GM21390 (cell line): ENCODE measurements at regions not wholly inside any gene's neighbourhood (a gene's known extent, or its start where the extent isn't known, plus 50 kb on each side); places are given as distances from the start of the nearest gene placed in this dataset.

Experiments
- ATAC-seq: cut with Tn5 transposase; IDR thresholded peaks from one replicate; pipeline ENCODE4 v1.9.1; 2021; ENCODE audit not compliant: unreplicated experiment

DNA sequence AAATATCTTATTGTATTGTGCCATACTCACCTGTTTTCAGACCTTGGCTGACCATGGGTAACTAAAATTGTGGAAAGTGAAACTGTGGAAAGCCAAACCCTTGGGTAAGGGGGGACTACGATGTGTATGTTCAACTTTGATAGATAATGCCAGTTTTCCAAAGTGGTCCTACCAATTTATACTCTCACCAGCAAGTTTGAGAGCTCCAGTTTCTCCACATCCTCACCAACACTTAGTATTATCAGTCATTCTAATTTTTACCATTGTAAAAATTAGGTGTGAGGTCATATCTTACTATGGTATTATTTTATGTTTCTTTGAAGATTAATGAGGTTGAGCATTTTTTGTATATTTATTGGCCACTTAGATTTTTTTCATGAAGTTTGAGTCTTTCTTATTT, 346.9 kb upstream of the PODXL start:
- ATAC-seq = no peak

DNA sequence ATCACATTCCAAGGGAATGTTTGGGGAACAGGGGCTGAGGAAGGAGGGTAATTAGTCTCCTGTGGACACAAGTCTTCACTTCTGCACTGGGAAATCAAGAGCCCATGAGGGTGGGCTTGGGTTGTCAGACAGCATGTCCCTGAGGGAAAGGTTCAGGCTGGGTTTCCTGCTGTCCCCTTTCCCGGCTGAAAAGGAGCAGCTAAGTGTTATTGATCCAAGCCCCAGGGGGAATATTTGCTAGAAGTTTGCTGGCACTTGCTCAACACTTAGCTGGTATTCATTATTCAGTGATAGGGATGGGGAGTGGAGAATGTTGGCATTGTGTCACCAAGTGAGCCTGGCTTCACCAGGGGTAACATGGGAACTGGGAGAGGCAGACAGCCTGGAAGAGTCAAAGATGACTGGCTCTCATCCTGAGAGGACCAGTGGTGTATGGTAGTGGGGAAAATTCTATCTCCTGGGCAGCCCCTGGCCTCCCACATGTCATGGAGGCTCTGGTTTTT, 344.4 kb upstream of the PODXL start:
- no peak for ATAC-seq

DNA sequence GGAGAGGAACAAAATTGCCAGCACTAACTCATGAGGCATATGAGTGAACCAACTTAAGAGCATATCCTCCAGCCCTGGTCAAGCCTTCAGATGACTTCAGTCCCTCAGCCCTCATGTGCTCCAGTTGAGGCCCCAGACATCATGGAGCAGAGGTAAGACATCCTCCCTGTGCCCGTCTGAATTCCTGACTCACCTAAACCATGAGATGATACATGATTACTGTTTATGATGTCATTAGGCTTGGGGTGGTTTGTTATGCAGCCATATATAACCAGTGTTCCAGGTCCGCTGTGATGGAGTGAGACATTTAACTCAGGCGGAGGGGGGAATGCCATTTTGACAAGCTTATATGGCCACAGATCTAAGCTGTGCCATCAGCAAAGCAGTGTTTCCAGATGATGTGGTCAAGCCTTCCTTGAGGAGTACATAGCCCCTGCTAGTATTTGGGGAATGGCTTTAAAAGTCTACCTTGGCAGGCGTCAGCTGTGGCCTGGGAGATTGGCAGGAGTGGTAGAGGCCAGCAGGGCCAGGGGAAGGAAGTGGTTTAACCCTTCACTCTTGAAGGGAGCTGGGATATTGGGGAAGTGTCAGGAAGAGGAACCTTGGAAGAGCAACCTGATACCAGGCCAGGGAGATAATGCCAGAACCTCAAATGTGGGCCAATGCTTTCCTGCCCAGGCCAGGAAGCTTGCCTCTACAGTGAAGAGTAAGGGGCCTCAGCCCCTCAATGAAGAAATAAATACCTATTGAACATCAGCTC, 343.0 kb upstream of the PODXL start:
- no peak for ATAC-seq

DNA sequence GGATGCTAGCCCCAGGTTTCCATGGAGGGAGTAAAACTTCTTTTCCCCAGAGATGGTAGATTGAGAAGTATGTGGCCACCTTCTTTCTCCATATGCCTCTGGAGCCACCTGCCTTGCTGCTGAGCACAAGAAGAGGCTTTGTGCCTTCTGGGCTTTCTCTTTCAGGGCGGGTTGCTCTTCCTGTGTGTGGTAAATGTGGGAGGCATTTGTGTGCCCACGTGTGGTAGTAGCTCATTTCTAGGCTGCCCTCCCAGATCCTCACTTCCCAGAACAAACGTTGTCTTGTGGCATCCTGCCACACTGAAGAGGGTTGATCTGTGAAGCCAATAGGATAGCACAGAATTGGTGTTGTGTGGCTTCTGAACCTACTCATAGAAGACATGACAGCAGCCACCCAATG, 342.0 kb upstream of the PODXL start:
- ATAC-seq = no peak

DNA sequence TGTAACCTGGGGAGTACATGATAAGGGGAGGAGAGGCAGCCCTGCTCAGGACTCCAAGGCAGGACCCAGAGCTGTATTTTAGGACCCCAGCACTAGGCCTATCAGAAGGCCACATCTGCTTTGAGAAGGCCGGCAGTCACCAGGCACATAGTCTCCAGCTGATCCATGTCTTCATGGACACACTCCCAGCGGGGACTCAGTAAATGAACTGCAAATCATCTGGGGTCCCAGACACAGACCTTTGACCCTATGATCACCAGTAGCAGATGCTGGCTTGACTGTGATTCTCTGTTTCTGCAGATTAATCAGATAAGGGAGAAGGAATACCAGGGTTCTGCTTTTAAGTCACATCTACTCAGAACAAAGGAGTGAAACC, 341.4 kb upstream of the PODXL start:
- no peak for ATAC-seq

DNA sequence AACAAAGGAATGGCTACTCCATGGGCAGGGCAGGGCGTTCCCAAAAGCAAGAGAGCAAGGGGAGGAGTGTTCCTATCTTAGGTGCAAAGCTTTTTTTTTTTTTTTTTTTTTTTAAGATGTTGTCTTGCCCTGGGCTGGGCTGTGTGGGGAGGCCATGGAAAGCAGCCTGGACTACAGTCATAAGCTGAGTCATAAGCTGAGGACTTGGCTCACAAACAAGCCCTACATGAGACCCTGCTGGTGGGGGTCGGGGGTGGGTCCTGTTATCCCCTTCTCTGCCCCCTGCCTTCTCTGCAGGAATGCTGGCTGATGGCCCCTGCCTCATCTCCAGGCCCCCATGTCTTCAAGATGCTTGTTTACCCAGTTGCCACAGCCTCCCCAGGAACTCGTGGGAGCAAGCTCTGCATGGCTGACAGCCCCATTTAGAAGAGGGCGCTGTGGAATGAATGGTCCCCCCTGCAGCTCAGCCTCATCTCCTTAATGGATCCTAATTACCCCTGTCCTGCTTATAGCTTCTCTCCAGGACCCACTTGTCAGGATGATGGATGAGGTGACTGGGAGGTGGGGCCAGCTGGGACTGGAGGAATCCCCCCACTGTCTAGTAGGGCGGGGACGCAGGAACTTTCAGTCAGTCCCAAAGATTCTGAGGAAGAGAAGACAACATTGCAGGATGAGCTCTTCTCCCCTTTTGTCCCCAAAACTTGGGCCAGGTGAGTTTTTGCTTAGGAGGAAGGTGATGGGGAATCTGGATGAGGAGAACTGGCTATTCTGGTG, 340.8 kb upstream of the PODXL start:
- no peak for ATAC-seq

DNA sequence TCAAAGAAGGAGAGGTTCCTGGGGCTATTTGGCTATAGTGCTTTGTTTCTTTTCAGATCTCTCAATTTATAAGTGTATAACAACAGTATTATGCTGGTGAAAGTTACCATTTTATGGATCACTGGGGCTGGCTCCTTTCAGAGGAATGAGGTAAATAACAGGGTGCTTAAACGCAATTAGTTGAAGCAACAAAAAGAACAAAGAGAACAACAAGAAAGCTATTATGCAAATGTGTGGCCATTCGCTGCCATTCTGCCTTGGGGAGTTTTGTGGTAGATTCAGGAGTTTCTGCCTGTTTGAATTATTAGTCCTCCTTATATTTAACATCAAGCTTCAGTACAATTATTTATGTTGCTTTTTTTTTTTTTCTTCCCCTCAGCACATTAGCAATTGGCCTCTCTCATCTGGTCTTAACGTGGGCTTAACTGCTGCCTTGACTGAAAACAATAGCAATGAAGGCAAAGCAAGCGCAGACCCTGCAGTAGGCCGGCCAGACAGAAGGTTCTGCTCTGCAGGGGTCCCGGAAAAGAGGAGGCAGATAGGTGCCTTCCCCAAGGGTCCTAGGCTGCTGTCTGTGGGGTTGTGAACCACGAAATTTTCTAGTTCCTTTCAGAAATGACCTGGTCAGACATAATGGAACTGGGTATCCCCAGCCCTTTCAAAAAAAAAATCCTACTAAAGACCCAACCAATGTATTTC, 339.9 kb upstream of the PODXL start:
- ATAC-seq = no peak

DNA sequence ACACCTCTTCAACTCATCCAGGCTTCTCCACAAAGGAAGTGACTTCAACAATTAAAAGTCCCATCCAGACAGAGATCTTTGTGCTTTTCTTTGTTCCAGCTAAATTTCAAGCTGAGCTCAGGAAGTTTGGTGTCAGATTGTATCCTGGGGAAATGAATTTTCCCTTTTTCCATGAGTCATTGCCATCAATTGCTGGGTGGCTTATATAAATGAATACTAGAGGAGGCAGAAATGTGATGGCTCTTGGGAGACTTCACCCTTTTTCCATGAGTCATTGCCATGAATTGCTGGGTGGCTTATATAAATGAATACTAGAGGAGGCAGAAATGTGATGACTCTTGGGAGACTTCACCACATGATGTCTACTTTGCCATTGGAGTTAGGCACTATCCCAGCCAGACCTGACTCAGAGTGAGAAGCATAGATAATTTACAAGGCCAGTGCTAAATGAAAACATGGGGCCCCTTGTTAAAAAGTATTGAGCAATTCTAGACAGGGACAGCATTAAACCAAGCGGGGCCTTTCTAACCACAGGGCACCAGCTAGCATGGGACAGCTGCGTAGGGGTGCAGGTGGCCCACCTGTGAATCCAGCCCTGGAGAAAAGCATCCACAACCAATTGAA, 339.2 kb upstream of the PODXL start:
- ATAC-seq = no peak

DNA sequence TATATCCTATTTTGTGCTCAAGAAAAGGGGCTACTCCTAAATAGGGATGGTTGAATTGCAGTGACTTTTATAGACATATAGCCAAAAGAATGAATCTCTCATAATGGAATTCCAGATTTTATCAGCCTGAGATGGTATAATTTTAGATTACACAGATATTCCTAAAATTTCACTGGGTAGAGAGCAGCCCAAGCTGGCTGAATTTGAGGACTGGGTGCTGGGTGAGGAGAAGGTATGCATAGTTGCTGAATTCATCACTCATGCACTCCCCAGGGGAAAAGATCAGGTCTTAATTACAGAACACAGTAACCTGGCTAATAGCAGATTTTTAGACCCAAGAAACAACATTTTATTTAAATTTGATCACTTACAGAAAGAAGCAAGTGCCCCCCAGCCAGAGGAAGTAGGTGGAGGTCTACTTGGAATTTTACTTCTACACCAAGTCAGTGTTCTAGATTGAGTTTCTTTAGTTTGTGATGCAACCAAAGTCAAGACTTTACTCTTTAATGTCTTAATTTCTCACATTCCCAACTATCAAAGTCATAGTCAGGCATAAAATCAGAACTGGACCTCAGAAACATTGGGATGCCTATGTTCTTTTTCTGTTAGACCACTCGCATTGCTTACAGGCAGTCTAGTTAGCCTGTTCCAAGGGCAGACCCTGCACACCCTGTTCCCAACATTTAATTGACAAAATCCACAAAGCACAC, 337.4 kb upstream of the PODXL start:
- no peak for ATAC-seq

DNA sequence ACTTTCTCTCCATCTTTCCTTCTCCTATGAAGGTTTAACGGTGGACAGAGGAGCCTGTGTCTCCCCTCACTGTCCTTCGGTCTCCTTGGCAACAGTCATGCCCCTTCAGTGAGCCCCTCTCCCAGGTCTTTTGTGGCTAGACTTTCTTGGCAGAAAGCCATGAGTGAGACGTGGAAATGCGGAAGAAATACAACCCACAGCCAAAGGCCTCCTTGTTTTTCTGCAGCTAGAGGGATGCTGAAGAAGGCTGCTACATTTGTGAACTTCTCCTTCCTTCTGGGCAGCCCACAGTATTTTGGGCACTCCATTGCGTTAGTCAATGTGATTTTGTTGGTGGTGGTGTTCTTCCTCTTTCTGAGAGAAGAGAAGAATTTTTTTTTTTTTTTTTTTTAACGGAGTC, 333.7 kb upstream of the PODXL start:
- no peak for ATAC-seq

DNA sequence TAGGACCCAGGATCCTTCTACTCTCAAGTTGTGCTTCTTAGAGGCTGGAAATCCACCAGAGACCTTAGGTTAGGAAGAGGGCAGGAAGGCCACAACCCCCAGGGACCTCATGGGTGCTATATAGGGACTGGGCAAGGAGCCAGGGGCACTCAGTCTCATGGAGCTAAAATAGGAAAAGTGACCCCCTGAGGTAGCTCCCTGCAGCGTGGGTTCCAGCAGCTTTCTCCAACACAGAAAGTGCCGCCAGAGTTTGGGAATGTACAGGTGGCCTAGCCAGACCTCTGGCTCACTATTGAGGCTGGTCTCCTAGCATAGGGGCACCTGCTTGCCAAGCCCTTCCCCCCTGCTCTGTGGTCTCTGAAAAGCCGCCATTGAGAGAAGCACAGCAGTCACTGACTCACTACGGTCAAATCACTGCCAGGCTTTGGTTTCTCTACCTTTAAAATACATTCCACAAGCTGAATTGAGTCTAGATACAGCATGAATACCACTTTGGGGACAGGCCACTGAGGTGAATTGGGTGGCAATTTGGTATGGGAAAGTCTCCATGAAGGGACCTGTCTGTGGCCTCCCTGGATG, 333.2 kb upstream of the PODXL start:
- no peak for ATAC-seq

DNA sequence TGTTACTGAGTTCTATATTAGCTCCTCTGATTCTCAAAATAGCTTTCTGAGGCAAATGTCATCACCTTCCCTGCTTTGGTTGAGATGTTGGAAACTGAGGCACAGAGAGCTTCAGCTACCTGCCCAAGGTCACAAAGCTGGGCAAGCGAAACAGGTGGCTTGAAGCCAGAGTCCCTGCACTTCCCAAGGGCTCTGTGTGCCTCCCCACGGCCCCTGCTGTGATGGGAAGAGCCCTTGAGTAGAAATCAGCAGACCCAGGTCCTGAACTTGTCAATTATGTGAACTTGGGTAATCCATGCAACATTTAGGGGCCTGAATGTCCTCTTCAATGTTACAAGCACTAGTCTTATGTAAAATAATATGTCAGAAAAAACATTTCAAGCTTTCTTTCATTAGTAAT, 327.3 kb upstream of the PODXL start:
- no peak for ATAC-seq

DNA sequence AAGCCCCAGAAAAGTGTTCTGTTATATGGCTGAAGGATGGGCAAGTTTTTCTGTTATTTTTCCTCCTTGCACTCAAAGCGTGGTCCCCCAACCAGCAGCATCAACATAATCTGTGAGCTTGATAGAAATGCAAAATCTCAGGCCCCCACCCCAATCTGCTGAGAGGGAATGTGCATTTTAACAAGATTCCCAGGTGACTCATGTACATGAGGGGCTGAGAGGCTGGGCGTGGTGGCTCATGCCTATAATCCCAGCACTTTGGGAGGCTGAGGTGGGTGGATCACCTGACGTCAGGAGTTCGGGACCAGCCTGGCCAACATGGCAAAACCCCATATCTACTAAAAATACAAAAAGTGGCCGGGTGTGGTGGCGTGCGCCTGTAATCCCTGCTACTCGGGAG, 326.8 kb upstream of the PODXL start:
- no peak for ATAC-seq

DNA sequence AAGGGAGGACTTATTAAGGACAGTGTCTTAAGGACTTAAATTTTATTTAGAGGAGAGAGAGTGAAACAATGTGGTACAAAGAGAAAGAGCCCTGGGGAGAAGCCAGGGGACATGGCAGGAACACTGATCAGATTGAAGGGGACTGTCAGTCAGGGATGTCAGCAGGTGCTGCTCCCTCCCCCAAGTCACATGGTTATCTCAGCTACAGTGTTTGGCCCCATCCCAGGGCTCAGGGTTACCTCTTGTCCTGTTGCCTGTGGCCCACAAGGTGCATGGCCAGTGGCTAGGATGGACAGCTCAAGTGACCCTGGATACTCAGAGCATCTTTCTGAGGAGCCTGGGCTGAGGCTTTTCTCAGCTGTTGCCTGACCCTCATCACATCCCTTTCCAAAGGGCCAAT, 325.9 kb upstream of the PODXL start:
- no peak for ATAC-seq

DNA sequence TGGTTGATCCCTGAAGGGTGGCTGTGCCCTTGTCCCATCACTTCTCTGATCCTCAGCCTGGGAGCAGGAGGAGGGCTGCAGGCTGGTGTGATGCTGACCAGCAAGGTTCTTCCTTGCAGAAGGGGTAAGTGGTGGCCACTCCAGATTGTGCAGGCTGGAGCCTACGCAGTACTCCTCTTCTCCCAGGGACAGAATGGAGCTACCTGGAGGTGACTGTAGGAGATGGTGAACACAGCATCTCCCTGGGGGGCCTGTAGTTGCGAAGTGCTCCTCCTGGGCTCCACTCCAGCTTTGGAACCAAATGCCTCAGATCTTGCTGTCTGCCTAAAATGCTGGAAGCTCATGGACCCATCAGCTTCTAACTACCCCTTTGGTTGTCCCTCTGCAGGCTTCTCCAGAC, 323.6 kb upstream of the PODXL start:
- no peak for ATAC-seq

DNA sequence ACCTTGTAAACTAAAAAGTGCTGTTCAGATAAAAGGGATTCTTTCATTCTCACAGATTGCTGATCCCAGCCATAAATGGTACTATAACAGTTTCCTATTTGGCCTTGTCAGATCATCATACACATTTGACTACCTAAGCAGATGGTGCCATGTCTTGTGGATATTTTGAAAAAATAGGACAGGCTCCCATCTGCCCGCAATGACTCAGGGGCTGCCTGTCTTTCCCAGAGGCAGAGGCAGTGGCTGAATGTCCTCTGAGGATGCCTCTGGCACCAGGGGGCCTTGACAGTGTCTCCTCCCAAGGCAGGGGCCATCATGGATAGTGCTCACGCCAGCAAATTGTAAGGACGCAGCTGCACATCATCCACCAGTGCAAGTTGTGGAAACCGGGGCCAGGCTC, 323.0 kb upstream of the PODXL start:
- no peak for ATAC-seq

DNA sequence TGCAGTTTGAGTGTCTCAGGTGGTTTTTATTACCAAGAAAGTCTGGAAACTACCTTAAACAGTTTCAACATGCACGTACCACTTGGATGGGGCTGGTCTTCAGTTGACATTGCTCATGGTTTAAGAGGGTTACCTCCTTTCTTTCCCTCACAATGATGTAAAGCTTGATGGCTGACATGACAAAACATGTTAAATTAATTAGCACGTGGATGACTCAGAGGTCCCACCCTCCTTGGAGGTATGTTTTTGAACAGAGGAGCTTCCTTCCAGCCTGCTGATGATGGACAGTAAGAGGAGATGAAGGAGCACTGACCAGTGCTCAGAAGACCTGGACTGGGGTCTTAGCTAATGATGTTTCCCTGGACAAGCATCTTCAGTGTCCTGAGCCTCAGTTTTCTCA, 322.3 kb upstream of the PODXL start:
- no peak for ATAC-seq

DNA sequence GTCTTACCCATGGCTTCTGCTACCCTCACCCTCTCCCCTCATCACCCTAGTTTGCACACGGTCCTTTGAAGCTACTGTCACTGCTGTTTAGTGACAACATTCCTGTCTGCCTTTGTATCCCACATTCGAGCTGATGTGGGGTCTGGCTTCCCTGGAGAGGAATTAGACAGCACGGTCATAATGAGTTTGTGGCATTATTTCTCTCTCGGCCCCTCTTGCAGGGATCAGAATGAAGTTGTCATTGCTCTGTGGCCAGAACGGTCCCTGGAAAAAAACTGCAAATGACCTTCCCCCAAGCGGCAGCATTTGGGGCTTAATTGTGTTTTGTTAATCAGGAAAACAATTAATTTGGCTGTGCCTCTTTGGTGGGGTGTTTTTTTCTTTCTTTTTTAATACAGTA, 317.2 kb upstream of the PODXL start:
- ATAC-seq = no peak

DNA sequence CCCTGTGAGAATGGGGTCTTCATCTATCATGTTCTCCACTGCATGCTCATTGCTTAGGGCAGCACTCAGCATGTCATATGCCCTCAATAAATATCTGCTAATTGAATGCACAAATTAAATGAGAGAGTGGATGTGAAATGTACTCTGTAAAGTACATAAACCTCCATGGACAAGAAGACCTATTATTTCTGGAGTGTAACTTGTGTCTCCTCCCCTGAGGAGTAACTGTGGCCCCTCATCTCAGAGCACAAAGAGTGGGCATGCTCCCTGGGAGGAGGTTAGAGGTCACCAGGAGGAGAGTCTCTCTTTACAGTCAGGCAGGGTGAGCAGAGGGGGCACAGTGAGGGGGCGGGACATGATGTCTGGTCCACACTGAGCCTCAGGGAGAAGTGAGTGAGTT, 313.6 kb upstream of the PODXL start:
- ATAC-seq = no peak

DNA sequence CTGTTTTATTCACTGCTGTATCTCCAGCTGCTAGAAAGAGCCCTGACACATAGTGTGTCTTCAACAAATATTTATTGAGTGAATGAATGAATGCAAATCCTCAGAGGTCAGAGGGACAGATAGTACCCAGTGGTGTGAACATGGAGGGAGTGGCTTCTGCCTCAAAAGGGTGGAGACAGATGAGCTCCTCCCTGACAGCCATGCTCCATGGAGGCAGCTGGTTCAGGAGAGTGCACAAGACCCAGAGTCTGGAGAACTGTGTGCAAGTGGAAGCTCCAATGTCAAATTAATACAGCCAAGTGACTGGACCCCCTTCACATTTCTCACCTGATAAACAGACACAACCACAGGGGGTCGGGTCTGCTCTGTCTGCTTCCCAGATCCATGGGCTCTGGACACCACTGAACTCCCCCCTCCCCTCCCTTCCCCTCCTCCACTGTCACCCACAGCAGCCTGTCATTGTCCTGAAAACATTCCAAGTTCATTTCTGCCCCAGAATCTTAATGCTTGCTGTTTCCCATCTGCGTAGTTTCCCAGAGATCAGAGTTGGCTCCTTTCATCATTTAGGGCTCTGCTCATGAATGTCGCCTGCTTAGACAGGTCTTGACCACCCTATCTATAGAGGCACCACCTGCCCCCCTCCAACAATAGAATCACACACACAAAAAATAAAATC, 312.9 kb upstream of the PODXL start:
- no peak for ATAC-seq
